ENCODE measurements at regions not wholly inside any gene's neighbourhood (a gene's known extent, or its start where the extent isn't known, plus 50 kb on each side); places are given as distances from the start of the nearest gene placed in this dataset.

DNA sequence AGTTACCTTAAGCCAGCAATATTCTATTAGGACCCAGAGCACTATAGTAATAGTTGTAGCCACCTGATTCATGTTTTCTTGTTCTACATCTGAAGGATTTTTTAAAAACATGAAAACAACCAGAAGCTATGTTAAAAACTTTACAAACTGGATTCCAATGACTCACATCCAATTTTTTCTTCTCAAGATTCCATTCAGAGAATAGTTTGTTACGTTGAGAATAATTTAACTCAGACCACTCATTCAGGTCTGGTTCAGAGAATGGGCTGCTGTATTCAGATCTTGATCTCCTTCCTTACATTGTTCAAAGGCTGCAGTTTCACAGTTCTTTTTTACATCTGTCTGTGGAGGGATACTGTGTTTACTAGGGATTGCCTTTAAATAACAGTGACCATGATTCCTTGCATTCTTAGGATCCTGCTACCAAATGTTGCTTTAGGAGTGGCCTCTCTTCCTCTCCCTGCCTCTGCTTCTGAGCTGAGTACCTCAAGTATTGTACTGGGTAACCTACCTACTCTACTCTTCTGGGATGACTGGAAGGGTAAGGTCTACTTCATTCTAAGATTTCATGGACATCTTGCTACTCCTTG lies 448.0 kb upstream of the FBXO33 start:
- no peak for DNase-seq
- Mint-ChIP-seq H3K36me3 (no peaks in the 10 kb centered on the region), H3K27me3 (ENCODE audit: low read depth in 3 of 3) (peaks cover 0 to 1% (median 0%) of the 10 kb centered on the region in 3 donors), H3K9me3 (peaks cover 0 to 8% (median 6%) of the 10 kb centered on the region in 7 donors), H3K4me1 (no peaks in the 10 kb centered on the region), H3K4me3 (no peak overlapping the region), H3K27ac (no peak overlapping the region)
- no peak overlapping the region for H3K4me2 ChIP-seq (replicated peaks; ENCODE audit: extremely low read depth, low read length, poor library complexity, severe bottlenecking)
- no peaks in the 10 kb centered on the region for H3K4me1 ChIP-seq (ENCODE audit: control insufficient read depth in 1 of 2, insufficient read depth in 2 of 2, low read length in 2 of 2)
- no peaks in the 10 kb centered on the region for H4K20me1 ChIP-seq (ENCODE audit: insufficient read depth, low read length)
- peaks cover 4 to 5% of the 10 kb centered on the region in 2 donors for H3K9me3 ChIP-seq (replicated peaks in 1 of 2; ENCODE audit: control insufficient read depth in 1 of 2, insufficient read depth in 1 of 2, low read length in 2 of 2)
- H3K9ac ChIP-seq (ENCODE audit: insufficient read depth, low read length, poor library complexity, severe bottlenecking): no peak overlapping the region
- no CpG with 5 or more reads among the region's 1 CpG for WGBS (ENCODE audit: insufficient coverage)
- no peaks in the 10 kb centered on the region for H3K79me2 ChIP-seq (ENCODE audit: insufficient read depth, low read length)
- H2AFZ ChIP-seq (ENCODE audit: insufficient read depth, low read depth, low read length, poor library complexity, severe bottlenecking): no peak overlapping the region
- H3K4me3 ChIP-seq (replicated peaks in 1 of 3; ENCODE audit: low read depth in 2 of 3, low read length in 3 of 3): no peak overlapping the region
- TF ChIP-seq, protein P1, sequence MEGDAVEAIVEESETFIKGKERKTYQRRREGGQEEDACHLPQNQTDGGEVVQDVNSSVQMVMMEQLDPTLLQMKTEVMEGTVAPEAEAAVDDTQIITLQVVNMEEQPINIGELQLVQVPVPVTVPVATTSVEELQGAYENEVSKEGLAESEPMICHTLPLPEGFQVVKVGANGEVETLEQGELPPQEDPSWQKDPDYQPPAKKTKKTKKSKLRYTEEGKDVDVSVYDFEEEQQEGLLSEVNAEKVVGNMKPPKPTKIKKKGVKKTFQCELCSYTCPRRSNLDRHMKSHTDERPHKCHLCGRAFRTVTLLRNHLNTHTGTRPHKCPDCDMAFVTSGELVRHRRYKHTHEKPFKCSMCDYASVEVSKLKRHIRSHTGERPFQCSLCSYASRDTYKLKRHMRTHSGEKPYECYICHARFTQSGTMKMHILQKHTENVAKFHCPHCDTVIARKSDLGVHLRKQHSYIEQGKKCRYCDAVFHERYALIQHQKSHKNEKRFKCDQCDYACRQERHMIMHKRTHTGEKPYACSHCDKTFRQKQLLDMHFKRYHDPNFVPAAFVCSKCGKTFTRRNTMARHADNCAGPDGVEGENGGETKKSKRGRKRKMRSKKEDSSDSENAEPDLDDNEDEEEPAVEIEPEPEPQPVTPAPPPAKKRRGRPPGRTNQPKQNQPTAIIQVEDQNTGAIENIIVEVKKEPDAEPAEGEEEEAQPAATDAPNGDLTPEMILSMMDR (IDR thresholded peaks at IDR 0.05): no peak
- no peaks in the 10 kb centered on the region for H3K36me3 ChIP-seq (replicated peaks in 1 of 2; ENCODE audit: control insufficient read depth in 1 of 2, insufficient read depth in 2 of 2, low read length in 2 of 2)
- H3K27me3 ChIP-seq (ENCODE audit: control insufficient read depth in 2 of 2, insufficient read depth in 2 of 2, low read length in 2 of 2): no peaks in the 10 kb centered on the region
- H3K27ac ChIP-seq (ENCODE audit: low read depth in 1 of 2, low read length in 2 of 2): no peak overlapping the region
- intact Hi-C loops (cut with micrococcal nuclease): no loop called here

DNA sequence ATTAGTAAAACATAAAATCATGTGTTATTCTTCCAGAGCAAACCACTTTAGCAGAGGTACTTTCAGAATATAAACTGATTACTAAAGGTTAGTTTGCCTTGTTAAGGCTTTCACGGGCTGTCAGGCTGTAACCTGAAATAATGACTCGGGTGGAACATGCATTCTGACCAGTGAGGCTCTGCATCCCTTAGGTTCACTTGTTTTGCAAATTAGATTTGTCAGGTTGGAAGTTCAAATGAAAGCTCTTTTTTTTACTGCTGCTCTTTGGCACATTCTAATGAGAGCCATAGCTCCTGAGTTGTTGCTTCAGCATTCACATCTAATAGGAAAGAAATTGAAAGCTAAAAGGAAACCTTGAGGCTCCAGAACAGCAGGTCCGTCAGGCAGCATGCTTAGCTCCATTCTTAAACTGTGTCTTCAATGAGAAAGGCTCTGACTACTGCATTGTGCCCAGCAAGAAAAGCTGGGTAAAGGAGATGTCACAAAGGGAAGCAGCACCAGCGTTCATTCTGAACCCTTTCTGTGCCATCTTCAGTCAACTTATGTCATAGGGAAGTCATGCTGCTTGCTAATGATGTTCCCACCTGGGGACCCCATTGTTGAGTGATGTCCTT lies 445.5 kb upstream of the FBXO33 start:
- Histone ChIP-seq H3K9me3 (replicated peaks in 1 of 2; ENCODE audit: control insufficient read depth in 1 of 2, insufficient read depth in 1 of 2, low read length in 2 of 2) (peaks cover 0 to 4% of the 10 kb centered on the region in 2 donors), H3K27ac (ENCODE audit: low read depth in 1 of 2, low read length in 2 of 2) (no peak overlapping the region), H3K4me2 (replicated peaks; ENCODE audit: extremely low read depth, low read length, poor library complexity, severe bottlenecking) (no peak overlapping the region), H3K9ac (ENCODE audit: insufficient read depth, low read length, poor library complexity, severe bottlenecking) (no peak overlapping the region), H3K4me3 (replicated peaks in 1 of 3; ENCODE audit: low read depth in 2 of 3, low read length in 3 of 3) (no peak overlapping the region), H3K79me2 (ENCODE audit: insufficient read depth, low read length) (no peaks in the 10 kb centered on the region), H3K27me3 (ENCODE audit: control insufficient read depth in 2 of 2, insufficient read depth in 2 of 2, low read length in 2 of 2) (no peaks in the 10 kb centered on the region), H3K4me1 (ENCODE audit: control insufficient read depth in 1 of 2, insufficient read depth in 2 of 2, low read length in 2 of 2) (no peaks in the 10 kb centered on the region), H4K20me1 (ENCODE audit: insufficient read depth, low read length) (no peaks in the 10 kb centered on the region), H3K36me3 (replicated peaks in 1 of 2; ENCODE audit: control insufficient read depth in 1 of 2, insufficient read depth in 2 of 2, low read length in 2 of 2) (no peaks in the 10 kb centered on the region), H2AFZ (ENCODE audit: insufficient read depth, low read depth, low read length, poor library complexity, severe bottlenecking) (no peak overlapping the region)
- no peak for DNase-seq
- no peaks in the 10 kb centered on the region for H3K36me3 Mint-ChIP-seq
- no peak overlapping the region for H3K4me3 Mint-ChIP-seq
- peaks cover 0 to 1% (median 0%) of the 10 kb centered on the region in 3 donors for H3K27me3 Mint-ChIP-seq (ENCODE audit: low read depth in 3 of 3)
- peaks cover 0 to 3% (median 1%) of the 10 kb centered on the region in 7 donors for H3K9me3 Mint-ChIP-seq
- 67% methylated on average over 3 of the region's 4 CpGs for WGBS (ENCODE audit: insufficient coverage)
- intact Hi-C loops (cut with micrococcal nuclease): no loop called here
- TF ChIP-seq, protein P1 (IDR thresholded peaks at IDR 0.05): no peak
- H3K4me1 Mint-ChIP-seq: no peaks in the 10 kb centered on the region
- no peak overlapping the region for H3K27ac Mint-ChIP-seq
